Tibial nerve (tissue), 4 donors: ENCODE measurements at regions not wholly inside any gene's neighbourhood (a gene's known extent, or its start where the extent isn't known, plus 50 kb on each side); places are given as distances from the start of the nearest gene placed in this dataset.

ENCODE experiments used
- EP300 ChIP-seq, 2 donors: sonication (generic); formaldehyde crosslinking; IDR thresholded peaks; one replicate each; pipeline ENCODE4 v1.6.1; 2017; ENCODE audit warnings: antibody characterized with exemption in 2 of 2, mild to moderate bottlenecking in 1 of 2
- TF ChIP-seq, protein P1 (sequence below), 5 experiments: fragments of 200-600 bp in 3 of 5; fragments of 450-650 bp in 2 of 5; sonication (generic) in 3 of 5; IDR thresholded peaks; one replicate each; pipeline ENCODE4 v1.5.1; 2016 to 2019; ENCODE audit warnings: antibody characterized with exemption in 5 of 5, mild to moderate bottlenecking in 3 of 5, moderate library complexity in 2 of 5

DNA sequence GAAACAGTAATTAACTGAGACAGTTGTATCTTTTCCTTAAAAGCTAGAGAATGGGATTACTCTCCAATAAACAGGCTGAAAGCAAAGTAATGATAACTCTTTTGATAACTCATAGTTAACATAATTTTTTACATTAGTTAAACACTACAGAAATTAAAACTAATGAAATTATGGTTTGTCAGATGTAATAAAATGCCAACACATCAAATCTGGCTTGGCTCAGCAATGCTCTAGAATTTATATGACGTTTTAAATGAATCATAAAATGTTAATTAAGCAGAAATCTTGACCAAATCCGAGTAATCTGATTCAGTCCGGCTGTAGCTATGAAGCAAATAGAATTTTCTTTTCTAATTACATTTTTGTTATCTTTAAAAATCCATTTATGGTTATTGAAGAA, 244.2 kb upstream of the NR3C2 start:
- TF ChIP-seq, protein P1, sequence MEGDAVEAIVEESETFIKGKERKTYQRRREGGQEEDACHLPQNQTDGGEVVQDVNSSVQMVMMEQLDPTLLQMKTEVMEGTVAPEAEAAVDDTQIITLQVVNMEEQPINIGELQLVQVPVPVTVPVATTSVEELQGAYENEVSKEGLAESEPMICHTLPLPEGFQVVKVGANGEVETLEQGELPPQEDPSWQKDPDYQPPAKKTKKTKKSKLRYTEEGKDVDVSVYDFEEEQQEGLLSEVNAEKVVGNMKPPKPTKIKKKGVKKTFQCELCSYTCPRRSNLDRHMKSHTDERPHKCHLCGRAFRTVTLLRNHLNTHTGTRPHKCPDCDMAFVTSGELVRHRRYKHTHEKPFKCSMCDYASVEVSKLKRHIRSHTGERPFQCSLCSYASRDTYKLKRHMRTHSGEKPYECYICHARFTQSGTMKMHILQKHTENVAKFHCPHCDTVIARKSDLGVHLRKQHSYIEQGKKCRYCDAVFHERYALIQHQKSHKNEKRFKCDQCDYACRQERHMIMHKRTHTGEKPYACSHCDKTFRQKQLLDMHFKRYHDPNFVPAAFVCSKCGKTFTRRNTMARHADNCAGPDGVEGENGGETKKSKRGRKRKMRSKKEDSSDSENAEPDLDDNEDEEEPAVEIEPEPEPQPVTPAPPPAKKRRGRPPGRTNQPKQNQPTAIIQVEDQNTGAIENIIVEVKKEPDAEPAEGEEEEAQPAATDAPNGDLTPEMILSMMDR (IDR thresholded peaks at IDR 0.05): no peak
- TF ChIP-seq EP300 (IDR thresholded peaks at IDR 0.05): no peak
